ENCODE measurements at regions not wholly inside any gene's neighbourhood (a gene's known extent, or its start where the extent isn't known, plus 50 kb on each side); places are given as distances from the start of the nearest gene placed in this dataset.

DNA sequence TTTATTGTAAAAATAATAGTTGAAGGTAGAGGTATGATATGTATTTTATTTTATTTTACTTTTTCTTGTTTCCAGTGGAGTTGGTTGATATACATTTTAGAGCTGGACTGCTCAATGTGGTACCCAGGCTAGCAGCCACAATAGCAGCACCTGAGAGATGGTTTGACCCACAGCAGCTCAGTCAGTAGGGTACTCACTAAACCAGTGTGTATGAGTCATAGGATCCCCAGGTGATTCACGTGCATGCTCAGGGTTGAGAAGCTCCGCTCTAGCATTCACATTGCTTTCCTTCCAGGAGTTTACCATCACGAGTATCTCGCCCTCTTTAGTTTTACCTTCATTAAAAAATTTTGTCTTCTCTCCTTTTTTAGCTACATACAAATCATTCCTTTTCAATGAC lies 96.0 kb upstream of the PAXBP1 start:
- TF ChIP-seq, protein P1, sequence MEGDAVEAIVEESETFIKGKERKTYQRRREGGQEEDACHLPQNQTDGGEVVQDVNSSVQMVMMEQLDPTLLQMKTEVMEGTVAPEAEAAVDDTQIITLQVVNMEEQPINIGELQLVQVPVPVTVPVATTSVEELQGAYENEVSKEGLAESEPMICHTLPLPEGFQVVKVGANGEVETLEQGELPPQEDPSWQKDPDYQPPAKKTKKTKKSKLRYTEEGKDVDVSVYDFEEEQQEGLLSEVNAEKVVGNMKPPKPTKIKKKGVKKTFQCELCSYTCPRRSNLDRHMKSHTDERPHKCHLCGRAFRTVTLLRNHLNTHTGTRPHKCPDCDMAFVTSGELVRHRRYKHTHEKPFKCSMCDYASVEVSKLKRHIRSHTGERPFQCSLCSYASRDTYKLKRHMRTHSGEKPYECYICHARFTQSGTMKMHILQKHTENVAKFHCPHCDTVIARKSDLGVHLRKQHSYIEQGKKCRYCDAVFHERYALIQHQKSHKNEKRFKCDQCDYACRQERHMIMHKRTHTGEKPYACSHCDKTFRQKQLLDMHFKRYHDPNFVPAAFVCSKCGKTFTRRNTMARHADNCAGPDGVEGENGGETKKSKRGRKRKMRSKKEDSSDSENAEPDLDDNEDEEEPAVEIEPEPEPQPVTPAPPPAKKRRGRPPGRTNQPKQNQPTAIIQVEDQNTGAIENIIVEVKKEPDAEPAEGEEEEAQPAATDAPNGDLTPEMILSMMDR (IDR thresholded peaks at IDR 0.05; ENCODE audit: low read depth, low read length, missing input control), result no peak
- TF ChIP-seq GABPA (IDR thresholded peaks at IDR 0.05 in 1 of 2, conservative IDR thresholded peaks at IDR 0.05 in 1 of 2) (no peak), EGR1 (IDR thresholded peaks at IDR 0.05; ENCODE audit: low read depth in 2 of 2) (no peak), FOXA2 (IDR thresholded peaks at IDR 0.05) (no peak), TAF1 (conservative IDR thresholded peaks at IDR 0.05) (no peak)
- TF ChIP-seq, protein P2, sequence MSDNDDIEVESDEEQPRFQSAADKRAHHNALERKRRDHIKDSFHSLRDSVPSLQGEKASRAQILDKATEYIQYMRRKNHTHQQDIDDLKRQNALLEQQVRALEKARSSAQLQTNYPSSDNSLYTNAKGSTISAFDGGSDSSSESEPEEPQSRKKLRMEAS (IDR thresholded peaks at IDR 0.05), result no peak
- TF ChIP-seq, protein P3, sequence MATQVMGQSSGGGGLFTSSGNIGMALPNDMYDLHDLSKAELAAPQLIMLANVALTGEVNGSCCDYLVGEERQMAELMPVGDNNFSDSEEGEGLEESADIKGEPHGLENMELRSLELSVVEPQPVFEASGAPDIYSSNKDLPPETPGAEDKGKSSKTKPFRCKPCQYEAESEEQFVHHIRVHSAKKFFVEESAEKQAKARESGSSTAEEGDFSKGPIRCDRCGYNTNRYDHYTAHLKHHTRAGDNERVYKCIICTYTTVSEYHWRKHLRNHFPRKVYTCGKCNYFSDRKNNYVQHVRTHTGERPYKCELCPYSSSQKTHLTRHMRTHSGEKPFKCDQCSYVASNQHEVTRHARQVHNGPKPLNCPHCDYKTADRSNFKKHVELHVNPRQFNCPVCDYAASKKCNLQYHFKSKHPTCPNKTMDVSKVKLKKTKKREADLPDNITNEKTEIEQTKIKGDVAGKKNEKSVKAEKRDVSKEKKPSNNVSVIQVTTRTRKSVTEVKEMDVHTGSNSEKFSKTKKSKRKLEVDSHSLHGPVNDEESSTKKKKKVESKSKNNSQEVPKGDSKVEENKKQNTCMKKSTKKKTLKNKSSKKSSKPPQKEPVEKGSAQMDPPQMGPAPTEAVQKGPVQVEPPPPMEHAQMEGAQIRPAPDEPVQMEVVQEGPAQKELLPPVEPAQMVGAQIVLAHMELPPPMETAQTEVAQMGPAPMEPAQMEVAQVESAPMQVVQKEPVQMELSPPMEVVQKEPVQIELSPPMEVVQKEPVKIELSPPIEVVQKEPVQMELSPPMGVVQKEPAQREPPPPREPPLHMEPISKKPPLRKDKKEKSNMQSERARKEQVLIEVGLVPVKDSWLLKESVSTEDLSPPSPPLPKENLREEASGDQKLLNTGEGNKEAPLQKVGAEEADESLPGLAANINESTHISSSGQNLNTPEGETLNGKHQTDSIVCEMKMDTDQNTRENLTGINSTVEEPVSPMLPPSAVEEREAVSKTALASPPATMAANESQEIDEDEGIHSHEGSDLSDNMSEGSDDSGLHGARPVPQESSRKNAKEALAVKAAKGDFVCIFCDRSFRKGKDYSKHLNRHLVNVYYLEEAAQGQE (IDR thresholded peaks at IDR 0.05), result no peak
- TF ChIP-seq, protein P4, sequence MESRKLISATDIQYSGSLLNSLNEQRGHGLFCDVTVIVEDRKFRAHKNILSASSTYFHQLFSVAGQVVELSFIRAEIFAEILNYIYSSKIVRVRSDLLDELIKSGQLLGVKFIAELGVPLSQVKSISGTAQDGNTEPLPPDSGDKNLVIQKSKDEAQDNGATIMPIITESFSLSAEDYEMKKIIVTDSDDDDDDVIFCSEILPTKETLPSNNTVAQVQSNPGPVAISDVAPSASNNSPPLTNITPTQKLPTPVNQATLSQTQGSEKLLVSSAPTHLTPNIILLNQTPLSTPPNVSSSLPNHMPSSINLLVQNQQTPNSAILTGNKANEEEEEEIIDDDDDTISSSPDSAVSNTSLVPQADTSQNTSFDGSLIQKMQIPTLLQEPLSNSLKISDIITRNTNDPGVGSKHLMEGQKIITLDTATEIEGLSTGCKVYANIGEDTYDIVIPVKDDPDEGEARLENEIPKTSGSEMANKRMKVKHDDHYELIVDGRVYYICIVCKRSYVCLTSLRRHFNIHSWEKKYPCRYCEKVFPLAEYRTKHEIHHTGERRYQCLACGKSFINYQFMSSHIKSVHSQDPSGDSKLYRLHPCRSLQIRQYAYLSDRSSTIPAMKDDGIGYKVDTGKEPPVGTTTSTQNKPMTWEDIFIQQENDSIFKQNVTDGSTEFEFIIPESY (IDR thresholded peaks at IDR 0.05), result no peak
